OCI-LY7 (cell line): ENCODE measurements at regions not wholly inside any gene's neighbourhood (a gene's known extent, or its start where the extent isn't known, plus 50 kb on each side); places are given as distances from the start of the nearest gene placed in this dataset.
"Not testable (repeated sequence)": the region's sequence is repeated elsewhere in the genome, so short reads cannot be mapped to it uniquely, and the experiment has no call there.

Experiments
- BruUV-seq: library from RNA; stranded (reverse); fragments of 400-500 nt; replicated peaks from 2 replicates; lab custom pipeline; 2021; lab: Mats Ljungman, UMichigan
- CTCF ChIA-PET: fragments of 300-600 bp; sonication (Branson Sonifier 250); formaldehyde crosslinking; loops from one replicate; lab custom pipeline; 2022; ENCODE audit warnings: antibody characterized with exemption; ENCODE audit not compliant: unreplicated experiment; lab: Charles Lee
- POLR2A ChIA-PET: fragments of 300-600 bp; sonication (Branson Sonifier 250); formaldehyde crosslinking; loops from one replicate; lab custom pipeline; 2022; ENCODE audit warnings: antibody characterized with exemption; lab: Charles Lee
- DNase-seq: peaks from one replicate; pipeline ENCODE4 v3.0.0-alpha.2; 2015; ENCODE audit warnings: low spot score
- H2AFZ ChIP-seq: fragments of 200-600 bp; sonication (generic), shearing (Covaris generic); 2 replicates; pipeline ENCODE4 v1.6.1; 2014; ENCODE audit warnings: mild to moderate bottlenecking, antibody characterized with exemption, low read length, moderate library complexity
- H3K27ac ChIP-seq: fragments of 200-600 bp; sonication (generic); 2 replicates; pipeline ENCODE4 v1.5.1; 2014; ENCODE audit warnings: mixed run types, low read depth, mild to moderate bottlenecking, moderate library complexity, low read length, inconsistent platforms; ENCODE audit not compliant: poor library complexity, severe bottlenecking
- H3K36me3 ChIP-seq: fragments of 200-600 bp; sonication (generic); 2 replicates; pipeline ENCODE4 v1.6.1; 2014; ENCODE audit warnings: mild to moderate bottlenecking, antibody characterized with exemption, low read length, moderate library complexity, mixed read lengths; ENCODE audit not compliant: insufficient read depth
- H3K4me1 ChIP-seq: fragments of 200-600 bp; sonication (generic); 2 replicates; pipeline ENCODE4 v1.5.1; 2014; ENCODE audit warnings: mild to moderate bottlenecking, low read length; ENCODE audit not compliant: insufficient read depth, poor library complexity, severe bottlenecking
- H3K4me2 ChIP-seq: fragments of 200-600 bp; sonication (generic); 2 replicates; pipeline ENCODE4 v1.6.1; 2014; ENCODE audit warnings: mild to moderate bottlenecking, low read length
- H3K4me3 ChIP-seq: fragments of 200-600 bp; sonication (generic); 2 replicates; pipeline ENCODE4 v1.5.1; 2014; ENCODE audit warnings: mild to moderate bottlenecking, low read depth, low read length; ENCODE audit not compliant: poor library complexity, severe bottlenecking
- H3K79me2 ChIP-seq: fragments of 200-600 bp; sonication (generic); 2 replicates; pipeline ENCODE4 v1.6.1; 2016; ENCODE audit warnings: low read depth, mild to moderate bottlenecking, low read length, moderate library complexity, mixed read lengths; ENCODE audit not compliant: insufficient read depth
- H3K9me2 ChIP-seq: fragments of 200-600 bp; sonication (generic); 2 replicates; pipeline ENCODE4 v1.6.1; 2016; ENCODE audit warnings: mild to moderate bottlenecking, low read length, mixed read lengths; ENCODE audit not compliant: insufficient read depth
- H3K9me3 ChIP-seq: fragments of 200-600 bp; sonication (generic); 2 replicates; pipeline ENCODE4 v1.6.1; 2014; ENCODE audit warnings: mild to moderate bottlenecking, mixed run types, low read length, mixed read lengths
- H4K20me1 ChIP-seq: fragments of 200-600 bp; sonication (generic); 2 replicates; pipeline ENCODE4 v1.6.1; 2014; ENCODE audit warnings: mild to moderate bottlenecking, antibody characterized with exemption, low read length, moderate library complexity, mixed read lengths; ENCODE audit not compliant: insufficient read depth
- intact Hi-C: fragments of 100-400 bp; cut with micrococcal nuclease; formaldehyde crosslinking; loops from one replicate; pipeline ENCODE4 v1.10.0; 2022; ENCODE audit not compliant: unreplicated experiment

GRCh38 chr9:94402795-94403194, 74.4 kb upstream of the NUTM2F start:
- CTCF ChIA-PET, result not testable (repeated sequence)

GRCh38 chr9:94403571-94403970, 75.1 kb upstream of the NUTM2F start:
- H3K4me3 ChIP-seq, intact Hi-C loops, CTCF ChIA-PET, POLR2A ChIA-PET, BruUV-seq, H3K9me3 ChIP-seq, H3K4me1 ChIP-seq, H4K20me1 ChIP-seq, H3K36me3 ChIP-seq, H3K4me2 ChIP-seq, DNase-seq, H3K9me2 ChIP-seq, H2AFZ ChIP-seq, H3K27ac ChIP-seq: not testable (repeated sequence)
- peaks cover 42% of the 10 kb centered on the region for H3K79me2 ChIP-seq

More at GRCh38 chr9:94402795-94403194, 74.4 kb upstream of the NUTM2F start:
- H2AFZ ChIP-seq, H3K4me2 ChIP-seq, DNase-seq, BruUV-seq, H3K9me2 ChIP-seq, H4K20me1 ChIP-seq, POLR2A ChIA-PET, H3K9me3 ChIP-seq, H3K27ac ChIP-seq, intact Hi-C loops, H3K4me1 ChIP-seq, H3K36me3 ChIP-seq, H3K4me3 ChIP-seq: not testable (repeated sequence)
- H3K79me2 ChIP-seq, result peaks cover 38% of the 10 kb centered on the region

- H3K4me3 ChIP-seq, CTCF ChIA-PET, H4K20me1 ChIP-seq, DNase-seq, H3K9me2 ChIP-seq, H2AFZ ChIP-seq, H3K4me1 ChIP-seq, H3K9me3 ChIP-seq, H3K27ac ChIP-seq, BruUV-seq, POLR2A ChIA-PET, H3K4me2 ChIP-seq, intact Hi-C loops, H3K36me3 ChIP-seq: not testable (repeated sequence)
- H3K79me2 ChIP-seq, result peaks cover 36% of the 10 kb centered on the region
Observed at GRCh38 chr9:94413665-94414064, 85.2 kb upstream of the NUTM2F start.

- intact Hi-C loops, H3K9me2 ChIP-seq, H2AFZ ChIP-seq, H3K9me3 ChIP-seq, BruUV-seq, CTCF ChIA-PET, H4K20me1 ChIP-seq, H3K4me3 ChIP-seq, DNase-seq, H3K4me2 ChIP-seq, H3K27ac ChIP-seq, H3K4me1 ChIP-seq: not testable (repeated sequence)
- peaks cover 31% of the 10 kb centered on the region for H3K79me2 ChIP-seq
- H3K36me3 ChIP-seq, result peaks cover 11% of the 10 kb centered on the region
- POLR2A ChIA-PET, result interaction anchor here (0.6 kb wide), 1 partner anchor 165 kb away, joined by 4 read pairs; no protein-coding TSS in a partner anchor
Observed at GRCh38 chr9:94415111-94415510, 86.7 kb upstream of the NUTM2F start.

- H3K36me3 ChIP-seq, result peaks cover 15% of the 10 kb centered on the region
- POLR2A ChIA-PET, DNase-seq, H3K4me2 ChIP-seq, H2AFZ ChIP-seq, H3K79me2 ChIP-seq, H3K4me1 ChIP-seq, H4K20me1 ChIP-seq, H3K4me3 ChIP-seq, intact Hi-C loops, H3K9me2 ChIP-seq, CTCF ChIA-PET, H3K27ac ChIP-seq, BruUV-seq, H3K9me3 ChIP-seq: not testable (repeated sequence)
Observed at GRCh38 chr9:94420098-94420497, 91.7 kb upstream of the NUTM2F start.

GRCh38 chr9:94421951-94422350, 93.5 kb upstream of the NUTM2F start:
- H3K79me2 ChIP-seq, BruUV-seq, intact Hi-C loops, H3K9me2 ChIP-seq, H2AFZ ChIP-seq, H3K4me3 ChIP-seq, H4K20me1 ChIP-seq, CTCF ChIA-PET, H3K9me3 ChIP-seq, DNase-seq, POLR2A ChIA-PET, H3K4me2 ChIP-seq, H3K4me1 ChIP-seq, H3K27ac ChIP-seq: not testable (repeated sequence)
- H3K36me3 ChIP-seq, result peaks cover 11% of the 10 kb centered on the region

- H3K4me1 ChIP-seq, H4K20me1 ChIP-seq, H2AFZ ChIP-seq, H3K27ac ChIP-seq, POLR2A ChIA-PET, H3K79me2 ChIP-seq, H3K4me2 ChIP-seq, intact Hi-C loops, CTCF ChIA-PET, DNase-seq, H3K9me3 ChIP-seq, H3K4me3 ChIP-seq, H3K9me2 ChIP-seq, BruUV-seq: not testable (repeated sequence)
- H3K36me3 ChIP-seq, result peaks cover 11% of the 10 kb centered on the region
Observed at GRCh38 chr9:94425312-94425711, 96.9 kb upstream of the NUTM2F start.
